ENCODE measurements at regions not wholly inside any gene's neighbourhood (a gene's known extent, or its start where the extent isn't known, plus 50 kb on each side); places are given as distances from the start of the nearest gene placed in this dataset.
"Not testable (repeated sequence)": the region's sequence is repeated elsewhere in the genome, so short reads cannot be mapped to it uniquely, and the experiment has no call there.

GRCh38 chr9:129545876-129546275 is 75.0 kb downstream of the C9orf50 start:
- DNase-seq (ENCODE audit: low read depth, low spot score): not testable (repeated sequence)

DNA sequence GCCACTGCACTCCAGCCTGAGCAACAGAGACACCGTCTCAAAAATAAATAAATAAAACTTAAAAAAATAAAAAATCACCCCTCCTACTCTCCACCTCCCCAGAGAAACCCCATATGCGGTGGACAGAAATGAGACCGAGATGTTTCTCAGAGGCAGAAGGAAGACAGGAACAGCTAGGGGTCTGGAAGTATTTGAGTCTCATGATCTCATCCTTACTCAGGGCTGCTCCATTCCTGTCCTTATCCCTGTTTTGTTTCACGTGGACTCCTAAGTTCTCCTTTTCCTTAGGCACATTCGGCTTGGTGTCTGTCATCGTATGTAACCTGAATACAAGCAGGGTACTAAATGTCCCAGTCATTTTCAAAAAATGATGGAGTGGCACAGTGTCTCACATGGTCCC is 76.1 kb downstream of the C9orf50 start:
- DNase-seq (ENCODE audit: low read depth, low spot score): no peak

GRCh38 chr9:129542741-129543140 is 78.2 kb downstream of the C9orf50 start:
- DNase-seq (ENCODE audit: low read depth, low spot score): no peak

DNA sequence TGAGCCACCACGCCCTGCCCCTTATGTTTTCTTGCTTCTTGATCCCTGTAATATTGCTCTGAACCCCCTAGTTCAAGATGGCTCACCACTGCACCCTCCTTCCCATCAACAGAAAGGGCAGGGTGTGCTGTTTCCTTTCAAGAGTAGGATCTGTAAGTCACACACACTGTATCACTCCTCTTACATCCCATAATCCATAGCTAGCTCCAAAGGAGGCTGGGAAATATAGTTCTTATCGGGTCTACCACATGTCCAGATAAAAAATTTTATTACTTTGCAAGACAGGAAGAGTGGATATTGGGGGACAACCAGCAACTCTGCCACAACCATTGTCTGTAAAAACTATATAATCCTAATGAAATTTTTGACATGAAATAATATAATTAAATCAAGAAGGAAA is 79.6 kb downstream of the C9orf50 start:
- DNase-seq (ENCODE audit: low read depth, low spot score): no peak

- no peak for DNase-seq (ENCODE audit: low read depth, low spot score)
These were observed 81.5 kb downstream of the C9orf50 start for GRCh38 chr9:129539446-129539845.

GRCh38 chr9:129531860-129532402 is 89.0 kb downstream of the C9orf50 start:
- DNase-seq (ENCODE audit: low read depth, low spot score): not testable (repeated sequence)

DNA sequence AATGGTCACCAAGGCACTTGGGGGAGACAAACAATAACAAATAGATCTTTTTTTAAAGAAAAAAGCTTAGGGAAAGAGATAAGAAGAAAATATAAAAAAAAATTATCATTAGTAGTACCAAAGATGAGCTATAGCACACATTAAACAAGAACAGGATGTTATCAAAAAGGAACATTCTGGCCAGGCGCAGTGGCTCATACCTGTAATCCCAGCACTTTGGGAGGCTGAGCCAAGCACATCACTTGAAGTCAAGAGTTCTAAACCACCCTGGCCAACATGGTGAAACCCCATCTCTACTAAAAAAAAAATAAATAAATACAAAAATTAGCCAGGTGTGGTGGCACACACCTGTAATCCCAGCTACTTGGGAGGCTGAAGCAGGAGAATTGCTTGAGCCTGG is 92.9 kb downstream of the C9orf50 start:
- not testable (repeated sequence) for DNase-seq (ENCODE audit: low read depth, low spot score)

GRCh38 chr9:129525656-129526196 is 95.2 kb downstream of the C9orf50 start:
- no peak for DNase-seq (ENCODE audit: low read depth, low spot score)

DNA sequence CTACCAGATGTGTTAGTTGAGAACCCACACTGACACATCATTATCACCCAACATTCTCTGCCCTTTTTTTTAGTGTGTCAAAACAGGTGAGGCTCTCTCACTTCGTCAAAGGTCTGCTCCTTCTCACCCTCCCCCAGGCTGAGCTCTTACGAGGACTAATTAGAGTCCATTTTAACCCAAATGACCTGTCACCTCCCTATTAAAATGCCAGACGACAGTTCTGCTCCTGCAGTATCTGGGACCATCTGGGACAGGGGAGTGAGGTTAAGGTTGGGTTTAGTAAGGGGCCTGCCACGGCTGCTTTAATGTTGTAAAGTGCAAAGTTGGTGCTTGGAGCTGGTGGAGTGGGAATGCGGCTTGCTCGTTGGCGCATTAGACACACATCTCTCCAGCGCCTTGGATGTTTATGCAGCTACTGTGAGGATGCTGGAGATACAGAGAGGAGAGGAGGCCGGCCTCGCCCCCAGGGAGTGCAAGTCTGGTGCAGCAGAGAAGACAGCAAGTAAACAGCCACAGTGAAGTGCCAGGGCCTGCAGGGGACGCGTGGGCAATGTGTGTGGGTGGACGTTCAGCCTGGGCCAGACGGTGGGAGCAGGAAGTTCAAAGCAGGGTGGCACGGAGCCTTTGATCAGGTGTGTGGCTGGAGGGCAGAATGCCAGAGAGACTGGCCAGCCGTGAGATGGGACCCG is 96.2 kb downstream of the C9orf50 start:
- DNase-seq (ENCODE audit: low read depth, low spot score): no peak

- DNase-seq (ENCODE audit: low read depth, low spot score): no peak
These were observed 96.8 kb downstream of the C9orf50 start for GRCh38 chr9:129523943-129524581.

DNA sequence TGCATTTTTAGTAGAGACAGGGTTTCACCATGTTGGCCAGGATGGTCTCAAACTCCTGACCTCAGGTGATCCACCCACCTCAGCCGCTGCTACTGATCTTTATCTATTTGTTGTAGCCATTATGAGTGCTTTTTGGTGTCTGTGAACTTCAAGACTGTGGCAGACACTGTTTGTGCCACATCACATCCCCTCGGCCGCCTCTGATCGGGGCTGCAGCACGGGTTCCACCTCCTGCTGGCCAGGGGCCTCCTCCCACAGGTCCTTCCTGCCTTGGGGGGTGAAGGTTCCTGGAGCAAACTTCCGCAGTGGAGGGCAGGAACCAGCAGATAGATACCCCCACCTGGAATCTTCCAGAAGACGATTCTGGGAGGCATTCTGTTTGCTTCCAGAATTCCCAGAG is 98.5 kb downstream of the C9orf50 start:
- DNase-seq (ENCODE audit: low read depth, low spot score): no peak

DNA sequence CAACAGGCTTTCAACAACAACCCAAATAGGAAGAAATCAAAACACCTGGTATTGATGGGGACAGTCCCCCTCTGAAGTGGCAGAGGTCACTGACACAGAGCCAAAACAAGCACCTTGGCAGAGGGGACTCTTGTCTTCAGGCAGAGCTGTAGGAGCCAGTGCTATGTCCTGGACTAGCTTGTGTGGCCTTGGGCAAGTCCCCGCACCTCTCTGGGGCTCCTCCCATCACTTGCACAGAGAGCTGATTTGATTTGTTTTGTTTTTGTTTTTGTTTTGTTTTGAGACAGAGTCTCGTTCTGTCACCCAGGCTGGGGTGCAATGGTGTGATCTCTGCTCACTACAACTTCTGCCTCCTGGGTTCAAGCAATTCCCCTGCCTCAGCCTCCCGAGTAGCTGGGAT is 100.8 kb downstream of the C9orf50 start:
- DNase-seq (ENCODE audit: low read depth, low spot score): no peak

DNA sequence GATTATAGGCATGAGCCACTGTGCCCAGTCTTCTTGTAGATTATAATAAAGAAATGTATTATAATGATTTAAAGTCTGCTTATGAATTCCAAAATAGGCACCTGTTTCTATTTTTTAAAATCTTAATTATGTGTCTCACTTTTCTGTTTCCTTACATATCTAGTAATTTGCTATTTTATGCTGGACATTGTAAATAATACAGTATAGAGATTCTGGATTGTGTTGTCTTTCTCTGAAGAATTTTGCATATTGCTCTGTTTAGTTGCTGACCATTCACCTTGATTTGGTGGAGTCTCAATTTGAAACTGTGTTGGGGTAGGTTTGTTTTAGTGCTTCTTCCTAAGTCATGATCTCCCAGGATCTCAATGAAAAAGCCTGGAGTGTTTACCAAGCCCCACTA is 102.8 kb downstream of the C9orf50 start:
- no peak for DNase-seq (ENCODE audit: low read depth, low spot score)

- no peak for DNase-seq (ENCODE audit: low read depth, low spot score)
These were observed 103.9 kb downstream of the C9orf50 start for GRCh38 chr9:129517006-129517405.

- no peak for DNase-seq (ENCODE audit: low read depth, low spot score)
These were observed 106.0 kb downstream of the C9orf50 start for GRCh38 chr9:129514891-129515290.

GRCh38 chr9:129514497-129514867 is 106.4 kb downstream of the C9orf50 start:
- DNase-seq (ENCODE audit: low read depth, low spot score): no peak

DNA sequence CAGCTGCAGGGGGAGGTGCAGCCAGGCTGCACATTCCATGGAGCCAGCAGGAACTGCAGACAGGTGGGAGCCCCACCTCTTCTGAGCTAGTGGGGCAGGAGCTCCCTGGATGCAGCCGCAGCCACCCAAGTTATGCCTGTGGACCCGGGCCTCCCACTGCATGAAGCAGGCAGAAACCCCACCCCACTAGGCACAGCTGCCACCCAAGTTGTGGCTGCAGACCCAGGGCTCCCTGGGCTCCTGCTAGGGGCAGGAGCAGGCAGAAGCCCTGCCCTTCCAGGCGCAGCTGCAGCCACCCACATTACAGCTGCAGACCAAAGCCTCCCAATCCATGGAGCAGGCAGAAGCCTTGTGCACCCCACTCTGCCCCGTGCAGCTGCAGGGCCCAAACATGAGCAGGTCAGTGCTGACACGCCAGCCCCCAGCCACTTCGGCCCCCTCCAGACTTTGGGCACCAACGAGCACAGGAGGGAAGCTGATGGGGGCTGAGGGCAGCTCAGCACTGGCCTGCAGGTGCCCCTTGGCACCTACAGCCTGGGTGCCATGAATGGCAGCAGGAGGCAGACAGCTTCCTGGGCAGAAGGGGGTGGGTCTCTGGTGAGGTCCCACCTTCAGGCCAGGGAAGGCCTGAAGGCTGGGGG is 106.9 kb downstream of the C9orf50 start:
- no peak for DNase-seq (ENCODE audit: low read depth, low spot score)

GRCh38 chr9:129513282-129513681 is 107.6 kb downstream of the C9orf50 start:
- no peak for DNase-seq (ENCODE audit: low read depth, low spot score)

GRCh38 chr9:129511285-129511900 is 109.5 kb downstream of the C9orf50 start:
- DNase-seq (ENCODE audit: low read depth, low spot score): no peak

GRCh38 chr9:129509533-129509928 is 111.4 kb downstream of the C9orf50 start:
- no peak for DNase-seq (ENCODE audit: low read depth, low spot score)

- no peak for DNase-seq (ENCODE audit: low read depth, low spot score)
These were observed 113.1 kb downstream of the C9orf50 start for GRCh38 chr9:129507805-129508204.

DNA sequence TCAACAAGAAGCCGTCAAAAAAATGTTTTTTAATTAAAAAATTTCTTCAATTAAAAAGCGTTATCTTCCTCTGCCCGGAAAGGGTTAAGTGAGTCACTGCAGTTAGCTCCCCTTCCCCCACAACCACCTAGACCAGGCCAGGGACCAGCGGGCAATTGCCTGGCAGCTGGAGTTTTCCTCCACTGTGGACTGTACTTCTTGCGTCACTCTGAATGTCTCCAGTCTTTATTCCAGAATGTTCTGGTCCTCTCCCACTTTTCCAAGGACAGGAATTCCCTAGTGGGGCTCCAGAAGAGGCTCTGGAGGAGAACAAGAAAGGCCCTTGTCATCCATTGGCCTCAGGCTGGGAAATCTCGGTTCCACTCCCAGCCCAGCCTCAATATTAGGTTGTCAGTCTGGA is 114.0 kb downstream of the C9orf50 start:
- DNase-seq (ENCODE audit: low read depth, low spot score): no peak
